ENCODE measurements at regions not wholly inside any gene's neighbourhood (a gene's known extent, or its start where the extent isn't known, plus 50 kb on each side); places are given as distances from the start of the nearest gene placed in this dataset.
"Not testable (repeated sequence)": the region's sequence is repeated elsewhere in the genome, so short reads cannot be mapped to it uniquely, and the experiment has no call there.

GRCh38 chr1:55524006-55524405 lies 308.8 kb upstream of the USP24 start:
- DNase-seq: no peak
- no peak for TF ChIP-seq GATA1 (IDR thresholded peaks at IDR 0.05; ENCODE audit: low read depth, low read length)
- no peak for TF ChIP-seq POLR2A (IDR thresholded peaks at IDR 0.05; ENCODE audit: low read length)

GRCh38 chr1:55522982-55523381 lies 307.8 kb upstream of the USP24 start:
- DNase-seq: no peak
- TF ChIP-seq GATA1 (IDR thresholded peaks at IDR 0.05; ENCODE audit: low read depth, low read length) (no peak), POLR2A (IDR thresholded peaks at IDR 0.05; ENCODE audit: low read length) (no peak)

GRCh38 chr1:55522353-55522903 lies 307.3 kb upstream of the USP24 start:
- no peak for DNase-seq
- no peak for TF ChIP-seq POLR2A (IDR thresholded peaks at IDR 0.05; ENCODE audit: low read length)
- TF ChIP-seq GATA1 (IDR thresholded peaks at IDR 0.05; ENCODE audit: low read depth, low read length): no peak

GRCh38 chr1:55520861-55521260 lies 305.7 kb upstream of the USP24 start:
- TF ChIP-seq POLR2A (IDR thresholded peaks at IDR 0.05; ENCODE audit: low read length) (no peak), GATA1 (IDR thresholded peaks at IDR 0.05; ENCODE audit: low read depth, low read length) (no peak)
- no peak for DNase-seq

GRCh38 chr1:55519937-55520683 lies 304.9 kb upstream of the USP24 start:
- no peak for DNase-seq

GRCh38 chr1:55519276-55519675 lies 304.1 kb upstream of the USP24 start:
- TF ChIP-seq GATA1 (IDR thresholded peaks at IDR 0.05; ENCODE audit: low read depth, low read length) (no peak), POLR2A (IDR thresholded peaks at IDR 0.05; ENCODE audit: low read length) (no peak)
- no peak for DNase-seq

More at GRCh38 chr1:55519937-55520683, 304.9 kb upstream of the USP24 start:
- no peak for TF ChIP-seq POLR2A (IDR thresholded peaks at IDR 0.05; ENCODE audit: low read length)
- TF ChIP-seq GATA1 (IDR thresholded peaks at IDR 0.05; ENCODE audit: low read depth, low read length): no peak

GRCh38 chr1:55517036-55517435 lies 301.9 kb upstream of the USP24 start:
- no peak for DNase-seq
- TF ChIP-seq POLR2A (IDR thresholded peaks at IDR 0.05; ENCODE audit: low read length): no peak
- no peak for TF ChIP-seq GATA1 (IDR thresholded peaks at IDR 0.05; ENCODE audit: low read depth, low read length)

GRCh38 chr1:55514571-55514970 lies 299.4 kb upstream of the USP24 start:
- not testable (repeated sequence) for DNase-seq

GRCh38 chr1:55512466-55512865 lies 297.3 kb upstream of the USP24 start:
- TF ChIP-seq POLR2A (IDR thresholded peaks at IDR 0.05; ENCODE audit: low read length) (no peak), GATA1 (IDR thresholded peaks at IDR 0.05; ENCODE audit: low read depth, low read length) (no peak)
- no peak for DNase-seq

- no peak for TF ChIP-seq POLR2A (IDR thresholded peaks at IDR 0.05; ENCODE audit: low read length)
- TF ChIP-seq GATA1 (IDR thresholded peaks at IDR 0.05; ENCODE audit: low read depth, low read length): no peak
- no peak for DNase-seq
These were observed 292.4 kb upstream of the USP24 start for GRCh38 chr1:55507578-55507931.

GRCh38 chr1:55506740-55507577 lies 291.8 kb upstream of the USP24 start:
- no peak for DNase-seq
- no peak for TF ChIP-seq POLR2A (IDR thresholded peaks at IDR 0.05; ENCODE audit: low read length)
- TF ChIP-seq GATA1 (IDR thresholded peaks at IDR 0.05; ENCODE audit: low read depth, low read length): no peak

- no peak for TF ChIP-seq POLR2A (IDR thresholded peaks at IDR 0.05; ENCODE audit: low read length)
- no peak for DNase-seq
These were observed 290.2 kb upstream of the USP24 start for GRCh38 chr1:55505326-55505725.

- no peak for DNase-seq
These were observed 289.2 kb upstream of the USP24 start for GRCh38 chr1:55504306-55504731.

GRCh38 chr1:55503663-55504305 lies 288.6 kb upstream of the USP24 start:
- no peak for DNase-seq
- no peak for TF ChIP-seq GATA1 (IDR thresholded peaks at IDR 0.05; ENCODE audit: low read depth, low read length)
- no peak for TF ChIP-seq POLR2A (IDR thresholded peaks at IDR 0.05; ENCODE audit: low read length)

More at GRCh38 chr1:55504306-55504731, 289.2 kb upstream of the USP24 start:
- no peak for TF ChIP-seq GATA1 (IDR thresholded peaks at IDR 0.05; ENCODE audit: low read depth, low read length)

Data from erythroblast (primary cell).